ENCODE measurements at regions not wholly inside any gene's neighbourhood (a gene's known extent, or its start where the extent isn't known, plus 50 kb on each side); places are given as distances from the start of the nearest gene placed in this dataset.

DNA sequence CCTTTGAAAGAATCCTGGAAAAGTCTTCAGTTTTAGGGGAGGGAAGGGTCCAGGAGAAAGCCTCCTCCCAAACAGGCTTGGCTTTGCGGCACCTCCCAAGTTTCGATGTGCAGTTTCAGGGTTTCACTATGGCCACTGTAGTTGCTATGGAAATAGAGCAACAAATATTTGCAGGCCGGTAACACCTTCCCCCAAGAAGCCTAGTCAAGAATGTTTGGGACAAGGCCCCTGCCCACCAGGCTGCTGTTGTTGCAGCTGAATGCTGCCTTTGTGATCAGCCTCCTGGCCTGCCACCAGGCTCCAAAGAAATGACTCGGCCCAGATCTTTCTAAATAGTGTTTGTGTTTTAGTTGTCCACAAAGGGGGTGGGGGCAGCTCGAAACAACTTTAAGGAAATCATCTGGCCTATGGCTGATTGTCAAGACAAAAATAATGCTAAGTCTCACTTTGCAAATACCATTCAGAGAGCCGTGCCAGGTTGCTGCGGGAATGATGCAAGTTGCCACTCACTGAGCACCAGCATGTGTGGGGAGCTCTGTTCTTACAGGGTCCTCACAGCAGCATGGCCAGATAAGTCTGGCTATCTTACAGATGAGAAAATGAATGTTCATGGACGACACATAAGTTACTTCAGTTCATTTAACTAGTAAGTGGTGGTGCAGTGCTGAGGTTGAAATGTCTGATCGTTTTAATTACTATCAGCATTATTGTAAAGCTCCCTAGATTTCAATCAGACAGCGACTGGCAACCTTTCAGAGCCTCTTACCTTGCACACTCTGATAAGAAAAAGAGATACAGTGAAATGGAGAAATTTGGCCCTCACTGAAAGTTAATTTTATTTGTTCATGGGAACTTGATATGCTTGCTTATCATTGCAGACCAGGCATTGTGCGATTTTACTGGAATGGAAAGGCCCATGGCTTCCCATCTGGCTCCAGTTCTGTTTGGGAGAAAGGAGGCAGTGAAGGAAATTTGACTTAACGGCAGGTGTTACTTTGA, 91.2 kb upstream of the JUN start:
- peaks cover 6% of the 10 kb centered on the region for H3K4me1 ChIP-seq (ENCODE audit: insufficient read depth, low read length)
- H3K36me3 ChIP-seq (ENCODE audit: insufficient read depth, low read length), result no peaks in the 10 kb centered on the region
- no peak overlapping the region for H3K9ac ChIP-seq (ENCODE audit: low read depth, low read length)
- H3K9me3 ChIP-seq (ENCODE audit: control insufficient read depth, insufficient read depth, low read length), result no peaks in the 10 kb centered on the region

DNA sequence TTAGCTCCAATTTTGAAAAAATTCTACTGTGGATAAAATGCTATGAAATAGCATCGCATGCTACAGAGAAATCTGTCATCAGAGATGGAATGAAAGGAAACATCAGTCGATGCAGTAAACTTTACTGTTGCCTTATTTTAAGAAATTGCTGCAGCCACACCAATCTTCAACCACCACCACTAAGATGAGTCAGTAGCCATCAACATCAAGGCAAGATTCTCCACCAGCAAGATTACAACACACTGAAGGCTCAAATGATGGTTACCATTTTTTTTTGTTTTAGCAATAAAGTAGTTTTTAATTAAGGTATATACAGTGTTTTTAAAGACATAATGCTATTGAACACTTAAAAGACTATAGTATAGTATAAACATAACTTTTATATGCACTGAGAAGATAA, 95.6 kb upstream of the JUN start:
- peaks cover 21% of the 10 kb centered on the region for H3K4me1 ChIP-seq (ENCODE audit: insufficient read depth, low read length)
- no peak overlapping the region for H3K9ac ChIP-seq (ENCODE audit: low read depth, low read length)
- no peaks in the 10 kb centered on the region for H3K36me3 ChIP-seq (ENCODE audit: insufficient read depth, low read length)
- no peaks in the 10 kb centered on the region for H3K9me3 ChIP-seq (ENCODE audit: control insufficient read depth, insufficient read depth, low read length)

DNA sequence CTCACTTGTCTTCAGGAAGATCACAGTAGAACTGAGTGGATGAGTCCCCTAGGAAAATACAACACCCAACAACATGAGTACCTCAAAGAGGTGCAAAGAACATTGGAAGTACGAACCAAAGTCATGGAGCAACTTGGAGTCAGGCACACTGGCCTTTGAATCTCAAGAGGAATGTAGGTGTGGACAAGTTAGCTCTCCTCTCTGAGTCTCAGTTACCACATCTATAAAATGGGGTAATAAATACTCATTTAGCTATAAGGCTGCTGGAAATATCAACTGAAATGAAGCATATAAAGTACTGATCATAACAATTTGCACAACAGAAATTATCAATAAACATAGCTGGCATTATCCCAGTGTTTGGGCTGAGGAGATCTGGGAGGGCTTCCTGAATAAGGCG, 96.7 kb upstream of the JUN start:
- Histone ChIP-seq H3K4me1 (ENCODE audit: insufficient read depth, low read length) (peaks cover 15% of the 10 kb centered on the region), H3K9me3 (ENCODE audit: control insufficient read depth, insufficient read depth, low read length) (no peaks in the 10 kb centered on the region), H3K36me3 (ENCODE audit: insufficient read depth, low read length) (no peaks in the 10 kb centered on the region), H3K9ac (ENCODE audit: low read depth, low read length) (no peak overlapping the region)

DNA sequence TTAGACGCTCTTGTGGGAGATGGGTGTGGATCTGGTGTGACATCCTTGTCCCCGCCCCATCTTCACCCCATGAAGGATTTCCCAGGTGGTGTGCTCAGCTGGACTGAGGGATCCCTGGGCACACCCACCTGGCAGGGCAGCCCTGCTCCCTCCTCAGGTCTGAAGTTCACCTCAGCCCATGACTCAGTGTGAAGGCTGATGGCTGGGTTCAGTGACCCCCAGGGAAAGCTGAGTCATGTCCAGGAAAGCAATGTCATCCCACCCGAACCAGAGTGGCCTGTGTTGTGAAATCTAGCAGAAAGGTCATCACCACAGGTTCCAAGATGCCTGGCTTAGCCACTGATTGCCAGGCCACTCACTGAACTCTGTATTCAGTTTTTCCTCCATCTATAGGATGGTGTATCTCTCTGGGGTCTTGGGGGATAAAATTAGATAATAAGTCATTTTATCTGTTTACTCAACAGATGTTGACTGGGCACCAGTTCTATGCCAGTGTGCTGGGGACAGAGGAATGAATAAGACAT, 97.7 kb upstream of the JUN start:
- Histone ChIP-seq H3K9me3 (ENCODE audit: control insufficient read depth, insufficient read depth, low read length) (no peaks in the 10 kb centered on the region), H3K9ac (ENCODE audit: low read depth, low read length) (no peak overlapping the region), H3K4me1 (ENCODE audit: insufficient read depth, low read length) (peaks cover 15% of the 10 kb centered on the region)

DNA sequence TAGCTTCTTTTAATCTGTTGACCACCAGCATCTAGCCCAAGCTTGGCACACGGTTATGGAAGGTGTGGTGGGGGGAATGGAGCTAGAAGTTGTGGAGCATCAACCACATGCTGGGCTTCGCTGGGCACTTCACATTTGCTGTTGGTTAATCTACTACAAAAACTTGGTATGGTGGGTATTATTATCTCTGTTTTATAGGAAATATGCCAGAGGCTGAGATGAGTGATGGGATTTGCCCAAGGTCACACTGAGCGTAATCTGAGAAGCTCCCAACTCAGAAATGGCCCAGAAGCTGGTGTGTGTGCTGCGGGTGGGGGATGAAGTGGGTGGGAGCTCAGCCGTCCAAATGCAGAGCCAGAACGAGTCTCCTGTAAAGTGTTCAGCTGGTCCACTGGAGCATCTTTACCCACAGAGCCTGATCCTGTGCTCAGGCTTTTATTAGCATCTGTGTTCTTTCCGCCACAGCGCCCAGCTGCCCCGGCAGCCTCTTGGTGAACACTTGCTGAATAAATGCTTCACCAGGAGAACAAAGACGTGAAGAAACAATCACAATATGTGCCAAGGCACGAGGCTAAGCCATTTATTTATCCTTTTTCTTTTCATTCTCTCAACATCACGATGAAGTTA, 98.6 kb upstream of the JUN start:
- H3K4me1 ChIP-seq (ENCODE audit: insufficient read depth, low read length), result peaks cover 15% of the 10 kb centered on the region
- no peak overlapping the region for H3K9ac ChIP-seq (ENCODE audit: low read depth, low read length)
- H3K36me3 ChIP-seq (ENCODE audit: insufficient read depth, low read length), result no peaks in the 10 kb centered on the region
- H3K9me3 ChIP-seq (ENCODE audit: control insufficient read depth, insufficient read depth, low read length), result no peaks in the 10 kb centered on the region

More for the DNA sequence above, 97.7 kb upstream of the JUN start:
- no peaks in the 10 kb centered on the region for H3K36me3 ChIP-seq (ENCODE audit: insufficient read depth, low read length)

DNA sequence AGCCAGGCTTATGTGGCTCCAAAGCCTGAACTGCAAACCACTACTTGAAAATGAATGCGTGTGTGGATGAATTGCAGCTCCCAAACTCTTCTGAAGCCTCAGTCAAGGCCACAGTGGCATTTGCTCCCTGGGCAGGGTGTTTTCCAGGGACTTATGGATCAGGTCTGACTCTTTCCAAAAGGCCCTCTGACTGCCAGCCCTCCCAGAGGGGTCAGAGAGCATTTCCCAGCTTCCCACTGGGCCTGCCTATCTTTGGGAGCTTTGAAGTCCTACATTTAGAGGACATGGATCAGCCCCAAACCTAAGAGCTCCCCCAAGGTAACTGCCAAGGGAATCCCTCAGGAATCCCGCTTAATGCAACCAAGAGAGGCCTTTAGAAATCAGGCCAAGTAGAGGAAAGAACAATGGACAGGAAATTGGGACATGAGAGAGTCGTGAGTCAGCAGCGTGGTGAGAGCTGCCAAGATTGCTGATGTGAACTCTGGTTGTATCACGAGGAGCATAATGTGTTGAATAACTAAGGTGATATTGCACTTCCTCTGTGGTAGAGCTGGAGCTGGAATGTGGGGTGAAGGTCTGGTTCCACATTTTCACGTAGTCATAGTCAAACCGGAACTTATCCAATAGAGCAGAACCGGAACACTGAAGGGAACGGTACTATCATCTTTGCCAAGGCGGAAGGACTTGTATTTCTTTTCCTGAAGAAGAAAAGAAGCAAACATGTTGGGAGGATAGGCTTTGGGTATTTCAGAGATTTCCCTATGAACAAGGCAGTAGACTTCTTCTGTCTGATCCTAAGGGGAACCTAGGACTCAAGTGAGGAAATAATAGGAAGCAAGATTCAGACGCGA, 99.4 kb upstream of the JUN start:
- peaks cover 15% of the 10 kb centered on the region for H3K4me1 ChIP-seq (ENCODE audit: insufficient read depth, low read length)
- H3K9me3 ChIP-seq (ENCODE audit: control insufficient read depth, insufficient read depth, low read length), result no peaks in the 10 kb centered on the region
- H3K9ac ChIP-seq (ENCODE audit: low read depth, low read length), result no peak overlapping the region
- H3K36me3 ChIP-seq (ENCODE audit: insufficient read depth, low read length), result no peaks in the 10 kb centered on the region

DNA sequence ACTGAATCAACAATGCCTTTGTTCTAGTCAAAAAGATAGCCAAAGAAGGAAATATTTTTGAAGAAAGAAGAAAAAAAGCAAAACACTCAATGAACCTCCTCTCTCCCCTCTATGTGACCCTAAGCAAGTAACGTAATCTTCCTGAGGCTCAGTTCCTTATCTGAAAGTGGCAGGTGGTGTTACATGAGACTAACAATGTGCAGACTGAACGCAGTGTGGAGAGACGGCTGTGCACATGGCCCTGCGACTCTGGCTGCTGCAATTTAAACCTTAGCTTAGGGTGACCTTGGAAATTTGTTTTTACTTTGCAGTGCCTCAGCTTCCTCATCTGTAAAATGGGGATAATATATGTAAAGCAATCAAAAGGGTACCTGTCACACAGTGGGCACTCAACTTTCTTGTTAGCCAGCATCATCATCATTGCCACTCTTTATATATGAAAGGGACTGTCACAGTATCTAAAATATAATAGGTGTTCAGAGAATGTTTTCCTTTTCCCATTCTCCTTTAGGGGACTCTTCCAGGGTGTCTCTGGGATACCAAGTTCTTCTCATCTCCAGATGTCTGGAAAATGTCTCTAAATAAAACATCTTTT, 100.1 kb upstream of the JUN start:
- Histone ChIP-seq H3K36me3 (ENCODE audit: insufficient read depth, low read length) (no peaks in the 10 kb centered on the region), H3K9ac (ENCODE audit: low read depth, low read length) (no peak overlapping the region), H3K4me1 (ENCODE audit: insufficient read depth, low read length) (peaks cover 15% of the 10 kb centered on the region), H3K9me3 (ENCODE audit: control insufficient read depth, insufficient read depth, low read length) (no peaks in the 10 kb centered on the region)

DNA sequence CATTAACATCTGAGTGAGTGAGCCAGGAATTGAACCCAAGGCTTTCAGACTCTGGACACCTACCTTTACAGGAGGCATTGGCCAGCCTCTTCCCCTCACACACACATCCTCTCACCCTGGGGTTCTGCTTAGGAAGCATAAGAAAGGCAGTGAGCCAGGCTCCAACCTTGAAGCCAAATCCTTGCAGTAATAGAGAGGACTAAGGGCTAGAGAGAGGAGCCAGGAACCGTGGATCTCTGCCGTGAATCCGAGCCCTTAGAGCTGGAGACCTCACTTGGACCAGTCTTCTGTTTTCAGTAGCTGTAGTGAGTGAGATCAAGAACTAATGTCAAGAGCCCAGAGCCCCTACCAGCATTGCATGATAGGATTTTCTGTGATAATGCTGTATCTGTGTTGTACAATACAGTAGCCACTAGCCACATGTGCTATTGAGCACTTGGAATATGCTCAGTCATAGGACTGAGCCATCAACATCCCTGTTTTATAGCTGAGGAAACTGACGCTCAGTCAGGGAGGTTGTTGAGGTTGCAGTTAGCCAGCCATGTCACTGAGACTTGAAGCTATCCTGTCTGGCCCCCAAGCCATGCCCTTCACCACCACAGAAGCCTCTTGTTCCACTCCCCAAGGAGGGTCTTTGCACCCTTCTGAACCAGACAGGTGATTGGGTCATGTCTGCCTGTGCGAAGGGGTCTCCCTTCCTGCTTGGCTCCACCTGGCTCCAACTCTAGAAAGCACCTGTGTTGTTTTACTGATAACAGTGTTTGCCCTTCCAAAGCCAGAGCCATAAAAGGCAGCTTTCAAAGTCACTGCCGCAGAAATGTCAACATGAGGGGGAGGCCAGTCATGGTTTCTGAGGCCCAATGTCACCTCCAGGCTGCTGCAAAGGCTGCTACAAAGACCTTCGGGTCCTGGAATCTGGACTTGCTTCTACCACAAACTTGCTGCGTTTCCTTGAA, 101.1 kb upstream of the JUN start:
- Histone ChIP-seq H3K9ac (ENCODE audit: low read depth, low read length) (no peak overlapping the region), H3K4me1 (ENCODE audit: insufficient read depth, low read length) (peaks cover 15% of the 10 kb centered on the region), H3K9me3 (ENCODE audit: control insufficient read depth, insufficient read depth, low read length) (no peaks in the 10 kb centered on the region), H3K36me3 (ENCODE audit: insufficient read depth, low read length) (no peaks in the 10 kb centered on the region)

DNA sequence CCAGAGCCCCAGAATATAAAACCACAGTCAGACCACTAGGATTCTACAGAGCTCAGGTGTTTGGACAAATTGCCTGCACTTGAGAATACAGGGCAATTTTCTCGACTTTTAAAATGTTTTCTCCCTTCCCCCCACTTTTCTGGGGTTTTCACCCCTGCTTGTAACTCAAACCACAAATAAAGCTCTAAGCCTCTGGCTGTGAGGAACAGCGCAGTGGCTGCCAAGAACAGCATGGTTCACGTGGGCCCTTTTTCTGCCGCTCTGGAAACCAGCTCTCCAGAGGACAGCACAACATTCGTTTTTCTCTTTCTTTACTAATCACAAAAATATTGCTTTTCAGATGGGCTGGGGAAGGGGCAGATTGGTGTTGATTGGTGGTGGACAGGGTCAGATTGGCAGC, 102.2 kb upstream of the JUN start:
- no peaks in the 10 kb centered on the region for H3K9me3 ChIP-seq (ENCODE audit: control insufficient read depth, insufficient read depth, low read length)
- H3K4me1 ChIP-seq (ENCODE audit: insufficient read depth, low read length), result peaks cover 15% of the 10 kb centered on the region
- H3K36me3 ChIP-seq (ENCODE audit: insufficient read depth, low read length), result no peaks in the 10 kb centered on the region
- H3K9ac ChIP-seq (ENCODE audit: low read depth, low read length), result no peak overlapping the region

DNA sequence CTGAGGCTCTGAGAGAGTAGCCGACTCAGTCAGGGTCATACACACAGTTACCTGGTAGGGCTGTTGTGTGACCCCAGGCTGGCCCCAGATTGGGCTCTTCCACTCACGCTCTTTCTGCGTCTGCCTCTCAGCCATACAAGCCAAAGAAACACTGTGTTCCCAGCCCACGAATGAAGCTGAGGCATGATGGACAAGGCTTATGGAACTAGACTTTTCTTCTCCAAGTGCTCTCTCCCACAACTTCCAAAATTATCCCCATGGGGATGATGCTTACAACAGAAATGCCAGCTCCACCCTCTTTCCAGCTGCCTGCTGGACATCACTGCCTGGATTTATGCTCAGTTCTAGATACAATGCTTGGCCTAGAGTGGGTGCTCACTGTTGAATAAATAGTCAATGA, 102.8 kb upstream of the JUN start:
- Histone ChIP-seq H3K4me1 (ENCODE audit: insufficient read depth, low read length) (peaks cover 15% of the 10 kb centered on the region), H3K36me3 (ENCODE audit: insufficient read depth, low read length) (no peaks in the 10 kb centered on the region), H3K9ac (ENCODE audit: low read depth, low read length) (no peak overlapping the region), H3K9me3 (ENCODE audit: control insufficient read depth, insufficient read depth, low read length) (no peaks in the 10 kb centered on the region)

DNA sequence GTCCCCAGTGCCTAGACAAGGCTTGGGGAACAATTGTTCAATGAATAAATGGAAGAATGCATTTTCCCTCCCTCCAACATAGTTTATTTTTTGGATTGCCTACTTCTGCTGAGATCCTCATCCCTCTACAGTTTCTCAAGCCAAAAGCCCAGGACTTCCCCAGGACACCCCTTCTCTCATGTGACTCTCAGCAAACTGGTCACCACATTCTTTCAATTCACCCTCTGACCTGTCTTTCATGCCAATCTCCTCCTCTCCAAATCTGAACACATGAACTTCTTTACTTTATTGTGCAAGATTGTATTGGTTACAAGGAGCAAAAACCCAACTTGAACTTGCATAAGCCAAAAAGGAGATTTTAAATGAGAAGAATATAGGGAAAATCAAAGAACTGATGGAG, 103.2 kb upstream of the JUN start:
- Histone ChIP-seq H3K9ac (ENCODE audit: low read depth, low read length) (no peak overlapping the region), H3K4me1 (ENCODE audit: insufficient read depth, low read length) (peaks cover 15% of the 10 kb centered on the region)

DNA sequence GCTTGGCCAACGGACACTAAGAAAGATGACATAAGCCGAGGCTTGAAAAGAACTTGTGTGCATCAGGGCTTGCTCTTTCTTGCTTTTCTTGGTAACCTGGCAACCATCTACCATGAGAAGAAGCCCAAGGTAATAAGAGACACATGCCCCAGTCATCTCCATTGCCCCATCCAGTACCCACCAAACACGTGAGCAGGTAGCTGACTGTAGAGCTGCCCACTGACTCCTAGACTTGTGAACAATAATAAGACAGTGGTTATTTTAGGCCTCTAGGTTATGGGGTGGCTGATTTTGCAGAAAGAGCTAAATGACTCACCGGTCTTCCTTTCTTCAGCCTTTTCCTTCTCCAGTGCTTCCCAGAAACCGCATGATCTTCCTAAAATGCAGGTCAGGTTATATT, 105.0 kb upstream of the JUN start:
- Histone ChIP-seq H3K4me1 (ENCODE audit: insufficient read depth, low read length) (0 out of 2 replicates have a peak, but pooled peaks cover 1% of the 10 kb centered on the region), H3K9ac (ENCODE audit: low read depth, low read length) (no peak overlapping the region)

More for the DNA sequence above, 103.2 kb upstream of the JUN start:
- Histone ChIP-seq H3K36me3 (ENCODE audit: insufficient read depth, low read length) (no peaks in the 10 kb centered on the region), H3K9me3 (ENCODE audit: control insufficient read depth, insufficient read depth, low read length) (no peaks in the 10 kb centered on the region)

DNA sequence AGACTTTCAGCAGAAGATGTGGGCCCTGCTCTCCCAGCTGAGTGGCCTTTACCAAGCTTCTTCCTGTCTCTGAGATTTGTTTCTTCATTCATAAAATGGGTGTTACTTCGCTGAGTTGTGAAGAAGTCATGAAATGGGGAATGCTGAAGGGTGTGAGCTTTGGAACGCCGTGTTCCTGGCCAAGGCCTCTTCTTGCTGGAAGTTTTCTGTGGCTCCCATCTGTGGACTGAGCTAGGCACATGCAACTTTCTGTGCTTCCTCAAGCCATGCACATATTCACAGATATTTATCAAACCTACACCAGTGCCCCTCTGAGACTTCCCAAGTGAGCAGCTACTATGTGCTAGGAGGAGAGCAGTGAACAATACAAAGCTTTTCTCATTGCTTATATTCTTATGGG, 106.3 kb upstream of the JUN start:
- Histone ChIP-seq H3K36me3 (ENCODE audit: insufficient read depth, low read length) (no peaks in the 10 kb centered on the region), H3K9ac (ENCODE audit: low read depth, low read length) (no peak overlapping the region), H3K9me3 (ENCODE audit: control insufficient read depth, insufficient read depth, low read length) (no peaks in the 10 kb centered on the region), H3K4me1 (ENCODE audit: insufficient read depth, low read length) (no peaks in the 10 kb centered on the region)

More for the DNA sequence above, 105.0 kb upstream of the JUN start:
- Histone ChIP-seq H3K36me3 (ENCODE audit: insufficient read depth, low read length) (no peaks in the 10 kb centered on the region), H3K9me3 (ENCODE audit: control insufficient read depth, insufficient read depth, low read length) (no peaks in the 10 kb centered on the region)

Measured in ES-I3 (cell line).